ENCODE measurements at regions not wholly inside any gene's neighbourhood (a gene's known extent, or its start where the extent isn't known, plus 50 kb on each side); places are given as distances from the start of the nearest gene placed in this dataset.

DNA sequence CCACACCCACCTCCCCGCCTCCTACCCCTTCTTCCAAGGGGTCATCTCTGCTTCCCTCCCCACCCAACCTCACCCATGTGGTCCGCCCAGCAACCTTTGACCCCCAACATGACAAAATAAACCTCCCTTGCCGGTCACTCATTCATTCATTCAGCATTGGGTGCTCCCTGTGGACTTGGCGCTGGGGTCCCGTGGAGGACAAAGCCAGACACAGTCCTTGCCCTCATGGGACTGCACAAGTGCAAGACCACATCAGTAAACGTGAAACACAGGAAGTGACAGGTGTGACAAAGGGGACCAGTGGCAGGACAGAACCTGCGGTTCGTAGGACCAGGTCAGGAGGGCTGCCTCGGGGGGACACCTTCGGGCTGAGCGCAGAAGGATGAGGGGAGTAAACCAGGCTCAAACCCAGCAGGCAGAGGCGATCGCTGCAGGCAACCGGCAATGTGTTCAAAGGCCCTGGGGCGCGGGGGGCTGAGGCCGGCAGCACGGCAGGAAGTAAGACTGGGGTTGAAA, 185.4 kb downstream of the SEC14L1 start:
- TF ChIP-seq, protein P1, sequence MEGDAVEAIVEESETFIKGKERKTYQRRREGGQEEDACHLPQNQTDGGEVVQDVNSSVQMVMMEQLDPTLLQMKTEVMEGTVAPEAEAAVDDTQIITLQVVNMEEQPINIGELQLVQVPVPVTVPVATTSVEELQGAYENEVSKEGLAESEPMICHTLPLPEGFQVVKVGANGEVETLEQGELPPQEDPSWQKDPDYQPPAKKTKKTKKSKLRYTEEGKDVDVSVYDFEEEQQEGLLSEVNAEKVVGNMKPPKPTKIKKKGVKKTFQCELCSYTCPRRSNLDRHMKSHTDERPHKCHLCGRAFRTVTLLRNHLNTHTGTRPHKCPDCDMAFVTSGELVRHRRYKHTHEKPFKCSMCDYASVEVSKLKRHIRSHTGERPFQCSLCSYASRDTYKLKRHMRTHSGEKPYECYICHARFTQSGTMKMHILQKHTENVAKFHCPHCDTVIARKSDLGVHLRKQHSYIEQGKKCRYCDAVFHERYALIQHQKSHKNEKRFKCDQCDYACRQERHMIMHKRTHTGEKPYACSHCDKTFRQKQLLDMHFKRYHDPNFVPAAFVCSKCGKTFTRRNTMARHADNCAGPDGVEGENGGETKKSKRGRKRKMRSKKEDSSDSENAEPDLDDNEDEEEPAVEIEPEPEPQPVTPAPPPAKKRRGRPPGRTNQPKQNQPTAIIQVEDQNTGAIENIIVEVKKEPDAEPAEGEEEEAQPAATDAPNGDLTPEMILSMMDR (IDR thresholded peaks at IDR 0.05; ENCODE audit: low read depth, low read length, missing input control): no peak
- TF ChIP-seq SP1 (IDR thresholded peaks at IDR 0.05): no peak
- no peak for TF ChIP-seq NR2F2 (IDR thresholded peaks at IDR 0.05)
- no peak for TF ChIP-seq JUND (IDR thresholded peaks at IDR 0.05)
- TF ChIP-seq, protein P2, sequence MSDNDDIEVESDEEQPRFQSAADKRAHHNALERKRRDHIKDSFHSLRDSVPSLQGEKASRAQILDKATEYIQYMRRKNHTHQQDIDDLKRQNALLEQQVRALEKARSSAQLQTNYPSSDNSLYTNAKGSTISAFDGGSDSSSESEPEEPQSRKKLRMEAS (IDR thresholded peaks at IDR 0.05): no peak
- TF ChIP-seq, protein P3, sequence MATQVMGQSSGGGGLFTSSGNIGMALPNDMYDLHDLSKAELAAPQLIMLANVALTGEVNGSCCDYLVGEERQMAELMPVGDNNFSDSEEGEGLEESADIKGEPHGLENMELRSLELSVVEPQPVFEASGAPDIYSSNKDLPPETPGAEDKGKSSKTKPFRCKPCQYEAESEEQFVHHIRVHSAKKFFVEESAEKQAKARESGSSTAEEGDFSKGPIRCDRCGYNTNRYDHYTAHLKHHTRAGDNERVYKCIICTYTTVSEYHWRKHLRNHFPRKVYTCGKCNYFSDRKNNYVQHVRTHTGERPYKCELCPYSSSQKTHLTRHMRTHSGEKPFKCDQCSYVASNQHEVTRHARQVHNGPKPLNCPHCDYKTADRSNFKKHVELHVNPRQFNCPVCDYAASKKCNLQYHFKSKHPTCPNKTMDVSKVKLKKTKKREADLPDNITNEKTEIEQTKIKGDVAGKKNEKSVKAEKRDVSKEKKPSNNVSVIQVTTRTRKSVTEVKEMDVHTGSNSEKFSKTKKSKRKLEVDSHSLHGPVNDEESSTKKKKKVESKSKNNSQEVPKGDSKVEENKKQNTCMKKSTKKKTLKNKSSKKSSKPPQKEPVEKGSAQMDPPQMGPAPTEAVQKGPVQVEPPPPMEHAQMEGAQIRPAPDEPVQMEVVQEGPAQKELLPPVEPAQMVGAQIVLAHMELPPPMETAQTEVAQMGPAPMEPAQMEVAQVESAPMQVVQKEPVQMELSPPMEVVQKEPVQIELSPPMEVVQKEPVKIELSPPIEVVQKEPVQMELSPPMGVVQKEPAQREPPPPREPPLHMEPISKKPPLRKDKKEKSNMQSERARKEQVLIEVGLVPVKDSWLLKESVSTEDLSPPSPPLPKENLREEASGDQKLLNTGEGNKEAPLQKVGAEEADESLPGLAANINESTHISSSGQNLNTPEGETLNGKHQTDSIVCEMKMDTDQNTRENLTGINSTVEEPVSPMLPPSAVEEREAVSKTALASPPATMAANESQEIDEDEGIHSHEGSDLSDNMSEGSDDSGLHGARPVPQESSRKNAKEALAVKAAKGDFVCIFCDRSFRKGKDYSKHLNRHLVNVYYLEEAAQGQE (IDR thresholded peaks at IDR 0.05): no peak
- no peak for TF ChIP-seq RAD21 (IDR thresholded peaks at IDR 0.05)
- TF ChIP-seq HNF4G (IDR thresholded peaks at IDR 0.05): no peak
- no peak for TF ChIP-seq TAF1 (conservative IDR thresholded peaks at IDR 0.05)
- TF ChIP-seq, protein P4, sequence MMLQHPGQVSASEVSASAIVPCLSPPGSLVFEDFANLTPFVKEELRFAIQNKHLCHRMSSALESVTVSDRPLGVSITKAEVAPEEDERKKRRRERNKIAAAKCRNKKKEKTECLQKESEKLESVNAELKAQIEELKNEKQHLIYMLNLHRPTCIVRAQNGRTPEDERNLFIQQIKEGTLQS (IDR thresholded peaks at IDR 0.05): no peak
- TF ChIP-seq, protein P5, sequence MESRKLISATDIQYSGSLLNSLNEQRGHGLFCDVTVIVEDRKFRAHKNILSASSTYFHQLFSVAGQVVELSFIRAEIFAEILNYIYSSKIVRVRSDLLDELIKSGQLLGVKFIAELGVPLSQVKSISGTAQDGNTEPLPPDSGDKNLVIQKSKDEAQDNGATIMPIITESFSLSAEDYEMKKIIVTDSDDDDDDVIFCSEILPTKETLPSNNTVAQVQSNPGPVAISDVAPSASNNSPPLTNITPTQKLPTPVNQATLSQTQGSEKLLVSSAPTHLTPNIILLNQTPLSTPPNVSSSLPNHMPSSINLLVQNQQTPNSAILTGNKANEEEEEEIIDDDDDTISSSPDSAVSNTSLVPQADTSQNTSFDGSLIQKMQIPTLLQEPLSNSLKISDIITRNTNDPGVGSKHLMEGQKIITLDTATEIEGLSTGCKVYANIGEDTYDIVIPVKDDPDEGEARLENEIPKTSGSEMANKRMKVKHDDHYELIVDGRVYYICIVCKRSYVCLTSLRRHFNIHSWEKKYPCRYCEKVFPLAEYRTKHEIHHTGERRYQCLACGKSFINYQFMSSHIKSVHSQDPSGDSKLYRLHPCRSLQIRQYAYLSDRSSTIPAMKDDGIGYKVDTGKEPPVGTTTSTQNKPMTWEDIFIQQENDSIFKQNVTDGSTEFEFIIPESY (IDR thresholded peaks at IDR 0.05): no peak

Measured in liver (tissue), 3 donors.